GM21723 (cell line): ENCODE measurements at regions not wholly inside any gene's neighbourhood (a gene's known extent, or its start where the extent isn't known, plus 50 kb on each side); places are given as distances from the start of the nearest gene placed in this dataset.
"Not testable (repeated sequence)": the region's sequence is repeated elsewhere in the genome, so short reads cannot be mapped to it uniquely, and the experiment has no call there.

Experiments used
- ATAC-seq: cut with Tn5 transposase; IDR thresholded peaks from one replicate; pipeline ENCODE4 v1.9.1; 2021; ENCODE audit warnings: mild to moderate bottlenecking, moderate library complexity; ENCODE audit not compliant: unreplicated experiment

DNA sequence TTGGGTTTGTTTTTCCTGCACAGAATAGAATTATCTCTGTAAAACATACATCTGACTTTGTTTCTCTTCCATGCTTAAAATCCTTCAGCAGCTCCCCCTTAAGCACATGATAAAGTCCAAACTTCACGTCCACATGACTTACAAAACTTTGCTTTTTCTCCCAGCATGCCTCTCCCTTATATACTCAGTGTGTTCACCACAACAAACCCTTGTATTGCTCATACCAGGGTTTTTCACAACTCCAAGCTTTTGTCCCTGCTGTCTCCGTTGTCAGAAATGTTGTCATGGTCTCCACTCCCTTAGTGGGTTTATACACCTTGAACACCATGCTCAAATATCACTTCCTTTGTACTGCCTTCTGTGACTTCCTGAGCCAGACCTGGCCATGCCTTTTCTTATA is 91.1 kb upstream of the MITF start:
- no peak for ATAC-seq

DNA sequence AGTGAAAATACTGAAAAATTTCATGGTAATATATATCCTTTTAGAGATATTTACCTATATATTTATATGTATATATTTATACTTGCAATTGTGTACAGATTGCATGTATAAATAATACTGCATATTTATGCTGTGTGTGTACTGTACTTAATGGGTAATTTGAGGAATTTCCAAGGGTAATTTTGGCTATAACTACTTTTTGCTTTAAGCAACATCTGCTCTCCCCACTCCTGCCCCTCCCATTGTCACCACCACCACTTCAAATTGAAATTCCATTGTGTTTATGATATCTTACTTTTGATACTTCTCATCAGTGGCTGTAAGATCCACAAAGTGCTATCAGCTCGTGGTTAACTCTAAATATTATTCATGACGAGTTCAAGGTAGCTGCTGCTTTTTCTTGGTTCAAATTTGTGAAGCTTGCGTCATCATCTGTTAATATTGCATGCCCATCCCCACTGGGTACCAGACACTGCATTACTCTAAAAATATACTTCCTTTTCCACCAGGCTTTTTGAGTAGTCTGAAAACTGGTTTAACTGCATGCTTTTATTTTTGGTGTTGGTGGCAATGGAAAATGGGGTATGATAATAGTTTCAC is 91.7 kb upstream of the MITF start:
- no peak for ATAC-seq

DNA sequence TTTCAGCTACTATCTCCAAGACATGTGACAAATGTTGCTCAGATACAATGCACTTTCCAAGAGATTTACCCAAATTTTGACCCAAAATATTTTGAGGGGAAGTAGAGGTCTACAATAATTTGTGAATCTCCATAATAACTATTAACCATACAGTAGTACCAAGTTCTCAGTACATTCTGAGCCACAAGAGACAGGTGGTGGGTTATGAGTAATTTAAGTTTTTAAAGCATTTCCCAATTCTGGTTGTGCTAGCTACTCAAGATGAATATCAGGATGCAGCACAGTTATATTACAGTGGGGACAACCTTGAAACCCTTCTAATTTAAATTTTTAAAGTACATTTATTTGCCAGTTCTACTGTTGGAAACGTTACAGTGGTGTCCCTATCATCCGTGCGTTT is 92.2 kb upstream of the MITF start:
- ATAC-seq = no peak

DNA sequence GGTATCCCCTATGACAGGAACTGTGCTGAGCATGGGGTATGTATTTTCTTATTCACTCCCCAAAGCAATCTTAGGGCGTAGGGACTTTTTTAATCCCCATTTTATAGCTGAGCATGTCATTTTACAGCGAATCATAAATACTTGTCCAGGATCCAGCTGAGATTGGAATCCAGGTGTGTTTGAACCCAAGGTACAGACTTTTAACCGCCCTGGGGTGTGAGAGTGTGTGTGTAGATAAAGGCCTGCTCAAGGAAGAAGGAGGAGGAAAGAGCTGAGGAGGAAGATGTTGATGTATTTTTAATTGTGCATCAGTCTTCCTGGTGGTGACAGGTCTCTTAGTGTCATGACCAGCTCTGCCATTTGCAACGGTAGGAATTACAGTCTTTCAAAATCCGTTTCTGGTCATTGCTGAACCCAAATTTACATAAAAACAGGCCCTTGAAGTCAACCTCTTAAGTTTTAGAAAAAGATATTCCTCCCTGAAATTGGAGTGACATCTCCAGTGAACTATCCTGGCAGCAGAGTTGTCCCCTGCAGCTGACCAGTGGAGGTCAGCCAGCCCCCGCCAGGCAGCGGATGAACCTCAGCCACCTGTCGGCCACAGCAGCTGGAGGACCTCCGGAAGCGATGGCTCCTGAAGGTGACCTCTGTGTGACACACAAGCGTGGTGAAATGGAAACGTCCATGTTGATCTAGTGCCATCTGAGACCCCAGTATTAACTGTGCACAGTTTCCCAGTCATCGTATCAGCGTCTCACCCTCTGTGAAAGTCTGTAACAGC is 92.8 kb upstream of the MITF start:
- ATAC-seq = no peak

DNA sequence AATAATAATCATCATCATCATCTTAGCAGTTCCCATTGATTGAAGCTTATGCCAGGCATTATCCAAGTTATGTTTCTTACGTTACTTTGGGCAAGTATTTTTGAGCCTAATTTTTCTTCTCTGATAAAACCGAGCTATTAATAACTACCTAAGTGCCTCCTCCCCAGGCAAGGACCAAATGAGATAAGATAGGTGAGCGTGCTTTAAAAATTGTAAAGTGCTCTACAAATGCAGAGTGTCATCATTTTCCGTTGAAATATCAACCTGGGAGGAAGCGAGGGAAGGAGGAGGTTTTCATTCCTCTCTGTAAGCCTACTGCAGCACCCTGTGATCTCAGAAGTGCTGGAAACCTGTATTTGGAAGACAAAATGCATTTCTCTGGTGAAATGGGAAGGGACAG is 96.7 kb upstream of the MITF start:
- no peak for ATAC-seq

DNA sequence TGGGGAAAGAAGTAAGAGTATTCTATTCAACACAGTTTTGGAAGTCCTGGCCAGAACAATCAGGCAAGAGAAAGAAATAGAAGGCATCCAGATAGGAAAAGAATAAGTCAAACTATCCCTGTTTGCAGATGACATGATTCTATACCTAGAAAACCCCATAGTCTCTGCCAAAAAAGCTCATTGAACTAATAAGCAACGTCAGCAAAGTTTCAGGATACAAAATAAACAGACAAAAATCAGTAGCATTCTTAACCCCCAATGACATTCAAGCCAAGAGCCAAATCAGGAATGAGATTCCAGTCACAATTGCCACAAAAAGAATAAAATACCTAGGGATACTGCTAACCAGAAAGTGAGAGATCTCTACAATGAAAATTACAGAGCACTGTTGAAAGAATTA is 99.4 kb upstream of the MITF start:
- ATAC-seq = no peak

DNA sequence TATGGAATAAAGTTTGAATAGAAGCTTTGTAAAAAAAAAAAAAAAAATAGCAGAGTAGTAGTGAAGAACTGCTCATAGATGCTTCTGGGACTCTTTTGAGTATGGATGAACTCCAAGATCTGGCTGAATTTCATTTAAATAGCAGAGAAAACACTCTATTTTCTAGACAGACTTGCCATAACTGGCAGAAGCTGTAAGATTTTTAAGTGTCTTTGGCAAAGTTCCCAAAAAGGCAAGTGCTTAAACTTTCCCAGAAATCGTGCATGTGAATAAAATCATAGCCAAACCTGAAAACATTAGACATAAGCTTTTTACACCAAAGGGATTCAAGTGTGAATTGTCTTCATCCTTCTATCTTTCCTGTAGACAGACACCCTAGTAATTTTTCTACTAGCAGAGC is 110.3 kb upstream of the MITF start:
- no peak for ATAC-seq

DNA sequence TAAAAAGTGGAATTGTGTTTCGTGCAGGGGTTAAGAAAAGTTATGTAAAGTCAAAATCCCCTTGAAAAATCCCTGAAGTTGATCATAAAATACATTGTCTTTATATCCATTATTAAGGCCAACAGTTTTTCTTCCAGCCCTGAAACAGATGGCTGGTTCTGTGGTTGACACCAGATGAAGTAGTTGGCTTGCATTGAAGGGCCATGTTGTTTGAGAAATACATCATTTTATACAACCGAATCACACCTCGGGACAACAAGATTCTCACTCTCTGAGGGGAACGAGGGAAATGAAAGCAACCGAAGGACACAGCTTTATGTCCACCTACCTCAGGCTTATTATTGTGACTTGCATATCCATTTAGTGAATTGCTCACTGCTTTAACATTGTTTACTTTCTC is 126.0 kb upstream of the MITF start:
- ATAC-seq = no peak

DNA sequence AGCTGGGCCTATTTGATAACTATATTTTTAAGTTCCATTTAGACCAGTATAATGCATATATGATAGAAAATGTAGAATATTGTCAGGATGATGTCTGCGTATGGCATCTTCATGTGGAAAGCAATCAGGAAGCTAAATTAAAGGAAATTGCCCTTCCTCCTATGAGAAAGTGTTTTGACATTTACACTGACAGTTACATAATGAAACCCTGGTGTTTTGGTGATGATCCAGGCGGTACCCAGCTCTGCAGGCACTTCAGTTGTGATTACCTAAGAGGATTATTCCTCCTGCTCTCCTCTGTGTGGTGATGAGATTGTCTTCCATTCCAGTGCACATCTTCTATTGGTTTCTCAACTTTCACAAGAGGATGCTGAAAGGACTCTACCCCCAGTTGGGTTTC is 126.5 kb upstream of the MITF start:
- no peak for ATAC-seq

DNA sequence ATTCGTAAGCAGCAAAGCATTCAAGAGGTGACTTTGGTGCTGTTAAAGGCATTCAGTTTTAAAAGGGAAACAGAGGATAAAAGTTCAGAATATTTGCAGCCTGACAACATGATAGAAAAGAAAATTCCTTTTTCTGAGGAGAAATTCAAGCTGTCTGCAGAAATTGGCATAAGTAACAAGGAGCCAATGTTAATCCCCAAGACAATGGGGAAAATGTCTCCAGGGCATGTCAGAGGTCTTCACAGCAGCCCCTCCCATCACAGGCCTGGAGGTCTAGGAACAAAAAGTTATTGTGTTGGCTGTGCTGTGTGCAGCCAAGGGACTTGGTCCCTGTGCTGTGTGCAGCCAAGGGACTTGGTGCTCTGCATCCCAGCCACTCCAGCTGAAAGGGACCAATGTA is 129.7 kb upstream of the MITF start:
- not testable (repeated sequence) for ATAC-seq

DNA sequence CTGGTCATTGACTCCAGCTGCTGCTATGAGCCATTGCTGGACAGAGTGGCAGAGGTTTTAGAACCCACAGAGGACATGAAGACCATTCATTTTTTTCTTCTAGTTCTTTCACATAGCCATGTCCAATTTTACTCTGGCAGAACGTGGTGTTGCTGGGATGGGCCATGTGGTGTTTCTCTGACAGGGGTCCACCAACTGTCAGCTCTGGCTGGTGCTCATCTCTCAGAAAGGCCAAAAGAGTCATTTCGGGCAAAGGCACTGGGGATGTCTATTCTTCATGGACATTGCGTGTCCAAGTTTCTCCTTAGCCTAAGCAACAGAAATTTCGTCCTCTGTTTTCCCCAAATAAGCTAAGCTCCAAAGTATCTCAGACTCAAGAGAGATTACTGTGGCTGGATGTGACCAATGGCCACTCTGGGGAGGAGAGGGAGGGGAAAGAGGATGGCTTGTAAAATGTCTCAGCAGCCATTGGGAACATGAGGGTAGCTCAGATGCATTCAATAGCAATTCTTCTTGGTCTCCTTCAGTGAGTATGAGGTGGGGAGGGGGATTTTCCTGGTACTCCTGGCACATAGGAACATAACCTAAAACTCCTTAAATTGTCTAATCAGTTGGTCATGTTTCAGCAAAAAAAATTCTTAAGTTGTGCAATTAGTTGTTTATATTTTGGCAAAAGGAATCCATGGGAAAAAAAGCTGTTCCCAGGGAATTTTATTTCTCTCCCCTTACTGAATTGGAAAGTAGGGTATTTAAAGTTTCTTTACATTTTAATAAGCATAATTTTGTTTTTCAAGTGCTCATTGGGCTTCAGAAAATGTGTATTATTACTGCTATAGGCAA is 131.6 kb upstream of the MITF start:
- ATAC-seq = no peak

DNA sequence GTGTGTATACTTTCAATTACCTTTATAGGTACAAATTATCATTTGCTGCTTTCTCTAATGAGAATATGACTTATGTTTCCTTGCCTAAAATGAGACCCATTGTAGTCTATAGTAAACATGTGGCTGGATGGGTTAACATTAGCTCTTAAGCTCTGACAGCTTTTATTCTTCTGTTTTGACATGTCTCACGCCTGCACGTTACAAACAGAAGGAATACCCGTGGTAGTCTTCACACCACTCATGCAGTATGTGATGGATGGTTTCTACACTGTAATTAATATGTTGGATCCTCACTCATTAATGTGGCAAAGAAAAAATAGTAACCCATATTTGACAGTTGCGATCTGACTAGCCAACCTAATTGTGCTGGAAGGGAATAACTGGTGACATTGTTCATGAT is 133.4 kb upstream of the MITF start:
- no peak for ATAC-seq

DNA sequence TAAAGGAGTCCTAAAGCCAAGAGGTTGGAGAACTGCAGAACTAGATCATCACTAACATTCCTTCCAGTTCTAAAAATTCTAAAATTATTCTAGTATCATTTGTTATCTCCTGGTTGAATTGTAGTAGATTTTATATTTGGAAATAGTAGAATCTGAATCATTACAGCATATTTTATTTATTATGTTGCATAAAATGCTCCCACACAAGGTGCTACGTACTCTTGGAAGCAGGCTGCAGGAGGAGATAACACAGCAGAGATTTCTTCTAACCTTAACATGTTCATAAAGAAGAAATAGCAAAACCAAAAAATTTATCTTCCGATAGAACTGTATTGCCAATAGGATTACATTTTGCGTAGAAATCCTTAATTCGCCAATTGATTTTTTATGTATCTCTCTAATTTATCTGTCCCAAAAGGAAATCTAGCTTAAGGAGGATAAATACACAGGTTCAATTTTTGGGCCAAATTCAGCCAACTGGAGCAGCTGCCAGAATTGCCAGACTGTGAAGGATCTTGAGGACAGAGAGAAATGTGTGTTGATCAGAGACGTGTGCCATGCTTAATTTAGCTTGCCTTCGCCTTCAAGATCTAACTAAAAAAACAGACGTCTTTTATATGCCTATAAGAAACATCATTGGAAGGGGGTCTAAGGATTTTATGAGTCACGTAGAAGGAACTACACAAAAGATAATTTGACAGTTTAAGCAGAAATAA is 134.4 kb upstream of the MITF start:
- ATAC-seq = no peak

DNA sequence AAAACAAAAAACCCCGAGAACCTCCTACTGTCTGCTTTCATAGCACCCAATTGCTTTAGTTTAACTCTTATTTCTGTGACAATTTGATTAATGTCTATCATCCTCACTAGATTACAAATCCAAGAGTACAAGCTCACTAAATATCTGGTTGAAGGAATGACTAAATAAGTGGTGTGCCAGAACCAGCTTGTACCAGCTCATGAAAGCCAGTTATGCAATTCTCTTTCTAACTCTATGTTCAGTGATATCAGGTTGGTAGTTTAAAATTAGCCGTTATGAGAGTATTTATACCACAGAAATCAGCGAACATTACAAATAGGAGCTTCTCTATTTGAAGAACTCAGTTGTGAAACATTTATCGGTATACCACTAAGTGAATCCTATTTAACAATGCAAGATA is 137.2 kb upstream of the MITF start:
- ATAC-seq = no peak

DNA sequence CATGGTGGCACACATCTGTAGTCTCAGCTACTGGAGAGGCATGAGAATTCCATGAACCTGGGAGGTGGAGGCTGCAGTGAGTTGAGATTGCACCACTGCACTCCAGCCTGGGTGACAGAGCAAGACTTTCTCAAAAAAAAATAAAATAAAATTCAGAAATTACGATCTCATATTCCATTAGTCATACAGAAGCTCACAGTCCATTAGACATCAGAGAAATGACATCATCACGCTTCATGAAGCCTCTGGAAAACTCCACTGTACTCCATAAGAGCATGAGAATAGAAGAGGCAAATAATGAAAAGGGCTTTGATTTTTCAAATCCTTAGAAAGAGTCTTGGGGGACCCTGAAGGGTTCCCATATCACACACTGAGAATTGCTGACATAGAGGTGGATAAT is 145.0 kb upstream of the MITF start:
- no peak for ATAC-seq

DNA sequence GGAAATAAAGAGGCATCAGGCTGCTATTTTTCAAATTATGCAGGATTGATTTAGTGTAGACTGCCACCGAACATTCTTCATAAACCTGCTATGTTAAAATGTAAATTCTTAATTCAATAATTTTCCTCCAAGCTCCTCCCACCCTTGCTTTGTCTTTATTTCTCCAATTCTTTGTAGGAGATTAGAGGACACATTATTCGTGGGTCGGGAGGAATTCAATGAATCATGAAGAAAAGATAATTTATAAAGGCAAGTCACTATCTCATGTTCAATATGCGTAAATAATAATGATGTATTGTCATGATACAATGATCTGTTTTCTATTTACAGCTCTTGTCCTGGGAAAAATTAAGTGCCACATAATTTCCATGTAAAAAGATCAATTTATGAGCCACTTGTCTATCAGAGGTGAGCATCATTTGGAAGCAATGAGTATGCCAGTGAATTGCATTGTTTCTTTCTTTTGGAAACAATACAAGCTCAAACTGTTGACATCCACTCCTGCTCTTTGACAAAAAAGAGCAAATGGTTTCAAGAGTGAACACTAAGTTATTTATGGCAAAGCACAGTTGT is 148.0 kb upstream of the MITF start:
- no peak for ATAC-seq

DNA sequence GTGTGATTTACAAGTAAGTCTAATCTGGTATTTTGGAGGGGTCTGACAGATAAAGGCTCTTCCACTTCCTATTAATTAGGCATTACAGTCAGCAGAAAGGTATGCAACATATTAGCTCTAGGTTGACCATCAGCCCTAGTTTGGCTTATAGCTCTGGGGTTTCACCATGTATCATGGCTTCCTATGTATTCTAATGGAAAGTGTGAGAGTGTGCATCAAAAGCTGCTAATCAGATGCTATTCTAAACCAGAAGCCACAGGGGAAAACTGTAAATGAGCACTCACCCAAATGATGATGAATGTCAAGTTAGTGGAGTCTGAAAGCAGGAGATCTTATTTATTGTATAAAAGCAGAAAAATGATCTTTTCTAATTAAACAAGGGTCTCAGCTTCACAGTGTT is 149.2 kb upstream of the MITF start:
- ATAC-seq = no peak

DNA sequence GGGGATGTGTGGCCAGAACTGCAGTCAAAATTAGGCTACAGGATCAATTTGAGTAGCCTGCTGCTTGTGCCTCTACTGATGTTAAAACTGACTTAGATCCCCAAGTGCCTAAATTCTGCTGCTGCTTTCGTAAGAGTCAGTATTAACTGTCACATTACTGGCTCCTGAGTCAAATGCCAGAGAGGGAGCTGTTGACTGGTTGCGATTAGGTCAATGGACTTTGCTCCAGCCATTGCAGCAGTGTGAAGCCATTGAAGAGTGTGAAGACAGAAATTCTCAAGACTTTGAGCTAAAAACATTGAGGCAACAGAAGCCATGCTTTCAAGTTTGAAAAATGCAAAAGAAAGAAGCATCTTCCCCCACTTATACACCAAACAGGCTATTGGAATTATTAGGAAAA is 151.1 kb upstream of the MITF start:
- ATAC-seq = no peak

DNA sequence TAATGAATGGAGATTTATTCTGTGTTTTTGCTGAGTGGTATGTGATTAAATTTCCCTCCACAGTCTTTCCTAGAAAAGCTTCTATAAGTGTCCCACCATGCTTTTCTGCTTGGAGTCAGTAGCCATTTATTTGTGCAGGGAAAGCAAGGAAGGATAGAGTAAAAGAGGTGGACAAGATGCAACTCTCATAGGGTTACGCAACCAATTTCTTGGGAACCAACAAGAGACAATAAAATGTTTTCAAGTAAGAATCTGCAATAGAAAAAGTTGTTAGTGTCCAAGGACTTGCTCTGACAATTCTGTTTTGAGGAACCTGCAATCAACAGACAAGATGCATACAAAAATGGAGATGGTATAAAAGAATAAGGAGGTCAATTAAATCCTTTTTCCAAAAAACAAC is 153.8 kb upstream of the MITF start:
- ATAC-seq = no peak

DNA sequence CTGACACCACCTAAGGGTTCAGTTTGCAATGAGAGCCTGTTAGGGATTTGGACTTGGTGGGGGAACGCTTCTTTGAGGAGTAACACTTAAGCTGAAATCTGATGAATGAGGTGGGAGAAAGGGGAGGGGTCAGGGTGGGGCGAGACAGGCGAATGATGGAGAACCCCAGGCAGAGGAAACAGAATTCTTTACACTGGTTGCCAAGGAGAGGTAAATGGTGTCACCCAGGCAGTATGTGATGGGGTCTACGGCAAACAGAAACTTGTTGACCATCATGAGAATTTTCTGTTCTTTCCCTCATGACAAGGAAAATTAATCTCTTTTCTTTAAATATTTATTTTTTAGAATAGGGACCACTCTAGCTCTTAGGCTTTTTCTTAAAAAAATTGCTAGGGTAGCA is 157.2 kb upstream of the MITF start:
- no peak for ATAC-seq
